Effector memory CD4-positive, alpha-beta T cell (primary cell): ENCODE measurements at regions not wholly inside any gene's neighbourhood (a gene's known extent, or its start where the extent isn't known, plus 50 kb on each side); places are given as distances from the start of the nearest gene placed in this dataset.

Experiments used
- DNase-seq, 3 donors: peaks; one replicate each; pipeline ENCODE4 v3.0.0-alpha.2; 2020
- H3K27ac ChIP-seq: 2 replicates; pipeline ENCODE4 v1.7.0; 2013; ENCODE audit warnings: mild to moderate bottlenecking, low read length, moderate library complexity; ENCODE audit not compliant: insufficient read depth, poor library complexity, severe bottlenecking
- H3K27me3 ChIP-seq: replicated peaks from 2 replicates; pipeline ENCODE4 v1.7.0; 2013; ENCODE audit warnings: mild to moderate bottlenecking, low read length; ENCODE audit not compliant: insufficient read depth, control insufficient read depth, poor library complexity, severe bottlenecking
- H3K36me3 ChIP-seq: 2 replicates; pipeline ENCODE4 v1.7.0; 2013; ENCODE audit warnings: mild to moderate bottlenecking, low read length, moderate library complexity; ENCODE audit not compliant: control insufficient read depth, insufficient read depth
- H3K4me1 ChIP-seq: 2 replicates; pipeline ENCODE4 v1.7.0; 2013; ENCODE audit warnings: low read length, mild to moderate bottlenecking; ENCODE audit not compliant: control insufficient read depth, insufficient read depth, poor library complexity, severe bottlenecking
- H3K4me3 ChIP-seq: 2 replicates; pipeline ENCODE4 v1.7.0; 2013; ENCODE audit warnings: low read length, low read depth, mild to moderate bottlenecking; ENCODE audit not compliant: insufficient read depth, poor library complexity, severe bottlenecking
- H3K9me3 ChIP-seq: 2 replicates; pipeline ENCODE4 v1.7.0; 2013; ENCODE audit warnings: mild to moderate bottlenecking, low read length, moderate library complexity; ENCODE audit not compliant: control insufficient read depth

DNA sequence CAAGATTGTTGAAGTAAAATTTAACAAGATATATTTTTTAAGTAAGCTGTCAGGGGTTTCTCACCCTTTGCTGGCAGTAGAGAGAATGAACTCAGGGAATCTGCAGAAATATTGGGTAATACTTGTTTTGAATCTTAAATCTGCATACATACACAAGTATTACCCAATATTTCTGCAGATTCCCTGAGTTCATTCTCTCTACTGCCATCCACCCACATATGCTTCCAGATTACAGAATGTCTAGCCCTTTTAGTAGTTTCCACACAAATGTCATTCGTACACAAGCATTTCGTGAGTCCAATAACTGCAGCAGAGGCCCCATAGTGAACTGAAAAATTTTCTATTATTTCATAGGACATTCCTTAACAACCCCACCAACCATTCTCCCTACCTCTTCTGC lies 69.6 kb upstream of the TNFRSF21 start:
- Histone ChIP-seq H3K4me1 (no peaks in the 10 kb centered on the region), H3K9me3 (no peaks in the 10 kb centered on the region), H3K4me3 (no peak overlapping the region), H3K27ac (no peak overlapping the region), H3K36me3 (no peaks in the 10 kb centered on the region), H3K27me3 (no peaks in the 10 kb centered on the region)
- DNase-seq: no peak

DNA sequence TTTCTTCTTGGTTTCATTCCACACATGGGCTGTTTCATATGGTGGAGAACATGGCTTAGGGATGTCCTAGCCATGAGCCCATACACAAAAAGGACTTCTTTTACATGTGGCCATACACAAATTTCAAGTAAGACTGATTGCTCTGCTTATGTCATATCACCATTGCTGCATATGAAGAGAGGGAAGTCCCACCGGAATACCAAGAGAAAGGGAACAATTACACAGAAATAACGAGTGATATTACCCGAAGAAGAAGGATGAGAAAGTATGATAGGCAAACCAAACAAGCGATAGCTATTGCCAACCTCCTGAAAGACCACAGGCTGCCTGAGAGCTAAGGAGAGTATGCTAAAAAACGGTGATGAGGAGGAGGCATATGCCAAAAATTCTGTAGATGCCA lies 70.5 kb upstream of the TNFRSF21 start:
- Histone ChIP-seq H3K36me3 (no peaks in the 10 kb centered on the region), H3K27ac (no peak overlapping the region), H3K27me3 (no peaks in the 10 kb centered on the region), H3K4me3 (no peak overlapping the region), H3K4me1 (no peaks in the 10 kb centered on the region), H3K9me3 (no peaks in the 10 kb centered on the region)
- DNase-seq: no peak

DNA sequence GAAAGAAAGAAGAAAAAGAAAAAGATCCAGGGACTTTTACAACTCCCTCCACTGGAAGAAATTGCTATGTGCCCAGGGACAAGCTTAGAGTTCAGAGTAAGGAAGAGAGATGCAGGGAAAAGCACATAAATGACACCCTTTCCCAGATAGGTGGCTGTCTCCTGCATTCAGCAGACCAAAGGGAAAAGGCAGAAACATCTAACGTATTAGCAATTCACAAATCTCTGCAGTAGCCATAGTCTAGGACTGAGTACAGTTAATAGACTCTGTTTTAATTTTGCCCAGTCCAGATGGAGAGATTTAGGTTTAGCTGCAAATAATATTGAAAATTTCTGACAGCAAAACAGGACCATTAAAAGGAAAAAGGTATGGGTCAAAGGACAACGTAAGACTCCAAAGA lies 71.3 kb upstream of the TNFRSF21 start:
- Histone ChIP-seq H3K36me3 (no peaks in the 10 kb centered on the region), H3K9me3 (no peaks in the 10 kb centered on the region), H3K27me3 (no peaks in the 10 kb centered on the region), H3K4me1 (no peaks in the 10 kb centered on the region), H3K4me3 (no peak overlapping the region), H3K27ac (no peak overlapping the region)
- no peak for DNase-seq

DNA sequence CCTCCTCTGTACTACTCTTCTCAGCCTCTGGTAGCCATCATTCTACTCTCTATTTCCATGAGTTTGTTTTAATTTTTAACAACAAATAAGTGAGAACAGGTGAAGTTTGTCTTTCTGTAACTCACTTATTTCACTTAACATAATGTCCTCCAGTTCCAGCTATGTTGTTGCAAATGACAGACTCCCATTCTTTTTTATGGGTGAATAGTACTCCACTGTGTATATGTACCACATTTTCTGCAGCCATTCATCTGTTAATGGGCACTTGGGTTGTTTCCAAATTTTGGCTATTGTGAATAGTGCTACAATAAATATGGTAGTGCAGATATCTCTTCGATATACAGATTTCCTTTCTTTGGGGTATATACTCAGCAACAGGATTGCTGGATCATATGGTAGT lies 73.7 kb upstream of the TNFRSF21 start:
- Histone ChIP-seq H3K27ac (no peak overlapping the region), H3K4me1 (no peaks in the 10 kb centered on the region), H3K27me3 (no peaks in the 10 kb centered on the region), H3K4me3 (no peak overlapping the region), H3K9me3 (no peaks in the 10 kb centered on the region), H3K36me3 (no peaks in the 10 kb centered on the region)
- no peak for DNase-seq

DNA sequence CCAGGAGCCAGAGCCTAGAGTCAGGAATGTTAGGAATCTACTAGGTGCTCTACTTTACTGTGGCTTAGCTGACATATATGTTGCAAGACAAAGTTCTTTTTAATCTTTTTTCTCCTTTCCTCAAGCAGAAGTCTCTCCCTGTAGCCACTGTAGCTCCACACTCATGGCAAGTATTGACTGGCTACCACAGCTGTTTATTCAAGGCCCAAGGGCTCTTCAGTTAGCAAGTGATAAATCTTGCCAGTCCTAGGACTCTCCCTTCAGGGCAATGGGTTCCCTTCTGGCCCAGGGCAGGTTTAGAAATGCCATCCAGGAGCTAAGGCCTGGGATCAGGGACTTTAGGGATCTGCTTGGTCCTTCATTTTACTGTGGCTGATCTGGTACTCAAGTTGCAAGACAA lies 82.0 kb upstream of the TNFRSF21 start:
- H3K9me3 ChIP-seq: no peaks in the 10 kb centered on the region
- H3K36me3 ChIP-seq: no peaks in the 10 kb centered on the region
- H3K27ac ChIP-seq: no peak overlapping the region
- no peaks in the 10 kb centered on the region for H3K4me1 ChIP-seq
- DNase-seq: no peak
- H3K4me3 ChIP-seq: no peak overlapping the region
- H3K27me3 ChIP-seq: no peaks in the 10 kb centered on the region

DNA sequence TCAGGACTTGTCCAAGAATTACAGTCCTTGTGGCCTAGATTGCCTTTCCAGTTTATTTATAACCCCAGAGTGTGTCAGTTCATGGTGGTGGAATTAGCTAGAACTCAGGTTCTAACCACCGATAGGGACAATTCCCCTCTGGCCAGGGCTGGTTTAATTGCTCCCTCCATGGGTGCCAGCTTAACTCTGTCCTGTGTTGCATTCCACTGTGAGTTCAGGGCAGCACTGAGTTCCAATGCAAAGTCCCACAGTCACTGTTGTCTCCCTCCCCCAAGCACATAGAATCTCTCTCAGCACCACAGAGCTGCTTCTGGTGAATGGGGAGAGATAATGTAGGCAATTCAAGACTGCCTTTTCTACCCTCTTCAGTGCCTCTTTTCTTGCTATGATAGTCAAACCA lies 82.5 kb upstream of the TNFRSF21 start:
- Histone ChIP-seq H3K9me3 (no peaks in the 10 kb centered on the region), H3K4me3 (no peak overlapping the region), H3K4me1 (no peaks in the 10 kb centered on the region), H3K27me3 (no peaks in the 10 kb centered on the region), H3K27ac (no peak overlapping the region), H3K36me3 (no peaks in the 10 kb centered on the region)
- DNase-seq: no peak

GRCh38 chr6:47396401-47397069 lies 81.1 kb upstream of the CD2AP start:
- no peak overlapping the region for H3K27ac ChIP-seq
- no peaks in the 10 kb centered on the region for H3K27me3 ChIP-seq
- DNase-seq: no peak
- no peaks in the 10 kb centered on the region for H3K36me3 ChIP-seq
- H3K4me3 ChIP-seq: no peak overlapping the region
- H3K9me3 ChIP-seq: no peaks in the 10 kb centered on the region
- H3K4me1 ChIP-seq: no peaks in the 10 kb centered on the region

DNA sequence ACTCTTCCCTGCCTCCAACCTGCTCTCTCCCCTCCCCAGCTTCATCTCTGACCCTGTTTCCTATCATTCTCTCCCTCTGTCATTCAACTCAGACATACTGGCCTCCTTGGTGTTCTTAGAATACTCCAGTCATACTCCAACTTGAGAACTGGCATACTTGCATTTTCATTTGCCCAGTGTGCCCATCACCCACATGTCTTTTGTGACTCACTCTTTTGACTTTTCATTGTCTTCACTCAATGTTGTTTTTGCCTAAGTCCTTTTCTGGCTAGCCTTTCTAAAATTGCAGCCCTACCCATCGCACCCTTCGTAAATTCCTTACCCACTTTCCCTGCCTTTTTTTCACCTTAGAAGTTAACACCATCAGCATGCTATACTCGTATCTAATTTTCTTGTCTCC lies 77.0 kb upstream of the CD2AP start:
- Histone ChIP-seq H3K27ac (no peak overlapping the region), H3K36me3 (no peaks in the 10 kb centered on the region), H3K9me3 (no peaks in the 10 kb centered on the region), H3K27me3 (no peaks in the 10 kb centered on the region), H3K4me3 (no peak overlapping the region), H3K4me1 (no peaks in the 10 kb centered on the region)
- no peak for DNase-seq

- Histone ChIP-seq H3K27ac (no peak overlapping the region), H3K9me3 (no peaks in the 10 kb centered on the region), H3K36me3 (no peaks in the 10 kb centered on the region), H3K27me3 (no peaks in the 10 kb centered on the region), H3K4me3 (no peak overlapping the region), H3K4me1 (no peaks in the 10 kb centered on the region)
- DNase-seq: no peak
These were observed 75.5 kb upstream of the CD2AP start for GRCh38 chr6:47402081-47402480.

DNA sequence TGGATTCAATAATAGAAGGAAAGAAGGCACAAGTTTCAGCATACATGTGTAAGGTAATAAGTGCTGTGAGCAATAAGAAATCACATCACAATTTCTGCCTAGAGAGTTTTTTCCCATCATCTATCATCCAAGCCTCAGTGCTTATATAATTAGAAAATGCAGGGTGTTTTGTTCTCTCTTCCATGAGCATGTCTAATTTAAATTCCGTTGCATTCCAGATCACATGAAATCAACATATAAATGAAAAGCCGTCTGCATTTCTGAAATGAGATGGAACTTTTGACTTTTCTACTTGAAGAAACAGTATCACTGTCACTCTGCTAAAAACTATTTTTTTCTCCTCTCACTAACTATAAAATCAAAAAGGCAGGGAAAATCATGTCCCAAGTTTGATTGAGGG lies 74.5 kb upstream of the CD2AP start:
- no peaks in the 10 kb centered on the region for H3K4me1 ChIP-seq
- no peak for DNase-seq

More for the DNA sequence above, 74.5 kb upstream of the CD2AP start:
- Histone ChIP-seq H3K36me3 (no peaks in the 10 kb centered on the region), H3K9me3 (no peaks in the 10 kb centered on the region), H3K27ac (no peak overlapping the region), H3K4me3 (no peak overlapping the region), H3K27me3 (no peaks in the 10 kb centered on the region)
